IPS-NIHi7 (cell line): ENCODE measurements at regions not wholly inside any gene's neighbourhood (a gene's known extent, or its start where the extent isn't known, plus 50 kb on each side); places are given as distances from the start of the nearest gene placed in this dataset.
A peak's percentile ranks its signal among the peaks of the same experiment; 100 is the strongest.
"Not testable (repeated sequence)": the region's sequence is repeated elsewhere in the genome, so short reads cannot be mapped to it uniquely, and the experiment has no call there.

Source experiments
- DNase-seq: peaks from one replicate; pipeline ENCODE4 v3.0.0; 2012; ENCODE audit warnings: mixed read lengths; ENCODE audit errors: extremely low spot score

- no peak for DNase-seq
Measured at GRCh38 chr20:48381353-48382120, 446.3 kb downstream of the PREX1 start.

- DNase-seq: no peak
Measured at GRCh38 chr20:48380661-48381060, 447.1 kb downstream of the PREX1 start.

GRCh38 chr20:48378976-48379675 is 448.7 kb downstream of the PREX1 start:
- no peak for DNase-seq

GRCh38 chr20:48377940-48378339 is 449.9 kb downstream of the PREX1 start:
- DNase-seq: no peak

GRCh38 chr20:48375804-48376203 is 452.0 kb downstream of the PREX1 start:
- no peak for DNase-seq

GRCh38 chr20:48374991-48375595 is 452.7 kb downstream of the PREX1 start:
- no peak for DNase-seq

- peak; percentile 49 for DNase-seq
Measured at GRCh38 chr20:48374031-48374907, 453.5 kb downstream of the PREX1 start.

GRCh38 chr20:48373555-48373934 is 454.3 kb downstream of the PREX1 start:
- no peak for DNase-seq

GRCh38 chr20:48372851-48373554 is 454.8 kb downstream of the PREX1 start:
- not testable (repeated sequence) for DNase-seq

- DNase-seq: no peak
Measured at GRCh38 chr20:48371211-48371610, 456.6 kb downstream of the PREX1 start.

GRCh38 chr20:48368580-48369021 is 459.2 kb downstream of the PREX1 start:
- DNase-seq: not testable (repeated sequence)

- DNase-seq: not testable (repeated sequence)
Measured at GRCh38 chr20:48367541-48368358, 460.0 kb downstream of the PREX1 start.

GRCh38 chr20:48366230-48366629 is 461.6 kb downstream of the PREX1 start:
- no peak for DNase-seq

GRCh38 chr20:48364688-48365421 is 462.9 kb downstream of the PREX1 start:
- DNase-seq: no peak

- DNase-seq: no peak
Measured at GRCh38 chr20:48364055-48364454, 463.7 kb downstream of the PREX1 start.

- DNase-seq: no peak
Measured at GRCh38 chr20:48360342-48360975, 467.3 kb downstream of the PREX1 start.

- DNase-seq: no peak
Measured at GRCh38 chr20:48359692-48360341, 468.0 kb downstream of the PREX1 start.

- DNase-seq: not testable (repeated sequence)
Measured at GRCh38 chr20:48359055-48359390, 468.8 kb downstream of the PREX1 start.
